ENCODE measurements at regions not wholly inside any gene's neighbourhood (a gene's known extent, or its start where the extent isn't known, plus 50 kb on each side); places are given as distances from the start of the nearest gene placed in this dataset.

GRCh38 chr1:170369417-170369816 lies 162.5 kb upstream of the GORAB start:
- no peaks in the 10 kb centered on the region for H3K27me3 ChIP-seq (ENCODE audit: insufficient read depth, low read depth, severe bottlenecking)
- H3K4me3 ChIP-seq (ENCODE audit: low read depth, low read length): no peak overlapping the region
- H3K27ac ChIP-seq: no peak overlapping the region
- DNase-seq: no peak
- no peak for TF ChIP-seq CTCF (IDR thresholded peaks at IDR 0.05; ENCODE audit: low read depth, low read length)
- H3K9me3 ChIP-seq (ENCODE audit: severe bottlenecking): no peaks in the 10 kb centered on the region
- H3K36me3 ChIP-seq: no peaks in the 10 kb centered on the region

- H3K4me3 ChIP-seq (ENCODE audit: low read depth, low read length): no peak overlapping the region
- H3K9me3 ChIP-seq (ENCODE audit: severe bottlenecking): no peaks in the 10 kb centered on the region
- DNase-seq: no peak
- H3K27me3 ChIP-seq (ENCODE audit: insufficient read depth, low read depth, severe bottlenecking): no peaks in the 10 kb centered on the region
- H3K27ac ChIP-seq: no peak overlapping the region
- no peak for TF ChIP-seq CTCF (IDR thresholded peaks at IDR 0.05; ENCODE audit: low read depth, low read length)
- H3K36me3 ChIP-seq: no peaks in the 10 kb centered on the region
Observed at GRCh38 chr1:170370087-170370486, 161.9 kb upstream of the GORAB start.

- no peak for DNase-seq
- no peak overlapping the region for H3K4me3 ChIP-seq (ENCODE audit: low read depth, low read length)
- H3K9me3 ChIP-seq (ENCODE audit: severe bottlenecking): no peaks in the 10 kb centered on the region
- H3K36me3 ChIP-seq: no peaks in the 10 kb centered on the region
- H3K27ac ChIP-seq: no peak overlapping the region
- H3K27me3 ChIP-seq (ENCODE audit: insufficient read depth, low read depth, severe bottlenecking): no peaks in the 10 kb centered on the region
- no peak for TF ChIP-seq CTCF (IDR thresholded peaks at IDR 0.05; ENCODE audit: low read depth, low read length)
Observed at GRCh38 chr1:170375082-170375723, 156.8 kb upstream of the GORAB start.

- no peaks in the 10 kb centered on the region for H3K36me3 ChIP-seq
- no peak overlapping the region for H3K27ac ChIP-seq
- DNase-seq: no peak
- no peak for TF ChIP-seq CTCF (IDR thresholded peaks at IDR 0.05; ENCODE audit: low read depth, low read length)
- H3K9me3 ChIP-seq (ENCODE audit: severe bottlenecking): no peaks in the 10 kb centered on the region
- H3K4me3 ChIP-seq (ENCODE audit: low read depth, low read length): no peak overlapping the region
- H3K27me3 ChIP-seq (ENCODE audit: insufficient read depth, low read depth, severe bottlenecking): no peaks in the 10 kb centered on the region
Observed at GRCh38 chr1:170376801-170377385, 155.1 kb upstream of the GORAB start.

GRCh38 chr1:170377440-170377839 lies 154.5 kb upstream of the GORAB start:
- no peaks in the 10 kb centered on the region for H3K9me3 ChIP-seq (ENCODE audit: severe bottlenecking)
- no peak for DNase-seq
- no peak for TF ChIP-seq CTCF (IDR thresholded peaks at IDR 0.05; ENCODE audit: low read depth, low read length)
- no peak overlapping the region for H3K4me3 ChIP-seq (ENCODE audit: low read depth, low read length)
- H3K27ac ChIP-seq: no peak overlapping the region
- no peaks in the 10 kb centered on the region for H3K36me3 ChIP-seq
- H3K27me3 ChIP-seq (ENCODE audit: insufficient read depth, low read depth, severe bottlenecking): no peaks in the 10 kb centered on the region
